Body of pancreas (tissue), 4 donors: ENCODE measurements at regions not wholly inside any gene's neighbourhood (a gene's known extent, or its start where the extent isn't known, plus 50 kb on each side); places are given as distances from the start of the nearest gene placed in this dataset.

Experiments
- POLR2A ChIP-seq, 3 donors: fragments of 450-650 bp; IDR thresholded peaks; one replicate each; pipeline ENCODE4 v1.6.1; 2016; ENCODE audit warnings: antibody characterized with exemption in 3 of 3, mild to moderate bottlenecking in 2 of 3
- TF ChIP-seq, protein P1 (sequence below), 7 experiments: fragments of 450-650 bp in 4 of 7; fragments of 200-600 bp in 3 of 7; sonication (generic) in 3 of 7; IDR thresholded peaks; one replicate each; pipeline ENCODE4 v1.5.1; 2016 to 2019; ENCODE audit warnings: antibody characterized with exemption in 7 of 7

DNA sequence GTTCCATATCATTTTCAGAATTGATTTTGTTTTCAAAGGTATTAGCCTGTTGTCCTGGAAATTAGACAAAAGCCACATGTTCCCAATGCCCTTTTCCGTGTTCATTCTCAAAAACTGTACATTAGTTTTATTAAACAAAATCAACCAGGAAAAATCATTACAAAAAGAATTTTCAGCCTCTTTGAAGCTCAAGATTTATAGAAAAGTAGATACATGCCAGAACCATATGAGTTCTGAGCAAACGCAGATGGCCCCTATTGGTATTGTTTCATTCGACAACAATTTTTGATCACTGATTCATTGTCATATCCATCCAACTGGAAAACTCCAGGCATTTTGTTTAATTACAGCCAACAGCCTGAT is 148.5 kb upstream of the GRAMD2B start:
- TF ChIP-seq POLR2A (IDR thresholded peaks at IDR 0.05), result no peak
- TF ChIP-seq, protein P1, sequence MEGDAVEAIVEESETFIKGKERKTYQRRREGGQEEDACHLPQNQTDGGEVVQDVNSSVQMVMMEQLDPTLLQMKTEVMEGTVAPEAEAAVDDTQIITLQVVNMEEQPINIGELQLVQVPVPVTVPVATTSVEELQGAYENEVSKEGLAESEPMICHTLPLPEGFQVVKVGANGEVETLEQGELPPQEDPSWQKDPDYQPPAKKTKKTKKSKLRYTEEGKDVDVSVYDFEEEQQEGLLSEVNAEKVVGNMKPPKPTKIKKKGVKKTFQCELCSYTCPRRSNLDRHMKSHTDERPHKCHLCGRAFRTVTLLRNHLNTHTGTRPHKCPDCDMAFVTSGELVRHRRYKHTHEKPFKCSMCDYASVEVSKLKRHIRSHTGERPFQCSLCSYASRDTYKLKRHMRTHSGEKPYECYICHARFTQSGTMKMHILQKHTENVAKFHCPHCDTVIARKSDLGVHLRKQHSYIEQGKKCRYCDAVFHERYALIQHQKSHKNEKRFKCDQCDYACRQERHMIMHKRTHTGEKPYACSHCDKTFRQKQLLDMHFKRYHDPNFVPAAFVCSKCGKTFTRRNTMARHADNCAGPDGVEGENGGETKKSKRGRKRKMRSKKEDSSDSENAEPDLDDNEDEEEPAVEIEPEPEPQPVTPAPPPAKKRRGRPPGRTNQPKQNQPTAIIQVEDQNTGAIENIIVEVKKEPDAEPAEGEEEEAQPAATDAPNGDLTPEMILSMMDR (IDR thresholded peaks at IDR 0.05), result no peak
